GM18909 (cell line): ENCODE measurements at regions not wholly inside any gene's neighbourhood (a gene's known extent, or its start where the extent isn't known, plus 50 kb on each side); places are given as distances from the start of the nearest gene placed in this dataset.

Experiments
- ATAC-seq: cut with Tn5 transposase; IDR thresholded peaks from one replicate; pipeline ENCODE4 v1.9.1; 2021; ENCODE audit warnings: mild to moderate bottlenecking; ENCODE audit not compliant: unreplicated experiment, poor library complexity

DNA sequence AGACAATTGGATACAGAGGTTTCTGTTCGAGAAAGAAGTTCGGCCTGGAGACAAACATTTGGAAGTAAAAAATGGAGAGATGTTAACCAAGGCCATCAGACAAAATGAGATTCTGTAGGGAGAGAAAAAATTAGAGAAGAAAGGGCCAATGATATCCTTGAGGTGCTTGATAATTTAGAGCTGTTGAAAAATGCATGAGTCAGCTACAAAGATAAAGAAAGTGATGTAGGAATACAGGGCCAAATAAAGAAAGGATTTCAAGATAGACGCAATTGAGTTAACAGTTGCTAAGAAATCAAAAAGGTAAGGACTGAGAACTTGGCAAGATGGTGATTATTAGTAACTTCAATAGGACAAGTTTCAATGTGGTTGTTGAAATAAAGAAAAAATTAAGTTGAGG, 384.2 kb upstream of the SEMA3A start:
- ATAC-seq: no peak

DNA sequence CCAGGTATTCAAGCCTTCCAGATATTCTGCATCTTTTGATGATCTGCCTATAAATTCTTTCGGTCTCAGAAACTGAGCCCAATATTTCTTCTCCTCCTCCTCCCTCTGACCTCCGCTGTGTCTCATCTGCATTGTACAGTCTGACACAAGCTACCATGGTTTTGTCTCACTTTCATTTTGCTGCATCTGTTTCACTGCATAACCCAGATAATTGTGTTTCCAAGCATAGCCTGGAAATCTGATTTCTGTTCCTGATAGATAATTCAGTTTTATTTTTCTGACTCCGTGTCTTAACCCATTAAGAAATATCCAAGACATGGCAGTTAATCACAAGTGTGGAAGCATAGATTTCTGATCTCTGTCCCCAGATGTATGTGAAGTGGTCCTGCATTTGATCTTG, 374.2 kb upstream of the SEMA3A start:
- no peak for ATAC-seq

DNA sequence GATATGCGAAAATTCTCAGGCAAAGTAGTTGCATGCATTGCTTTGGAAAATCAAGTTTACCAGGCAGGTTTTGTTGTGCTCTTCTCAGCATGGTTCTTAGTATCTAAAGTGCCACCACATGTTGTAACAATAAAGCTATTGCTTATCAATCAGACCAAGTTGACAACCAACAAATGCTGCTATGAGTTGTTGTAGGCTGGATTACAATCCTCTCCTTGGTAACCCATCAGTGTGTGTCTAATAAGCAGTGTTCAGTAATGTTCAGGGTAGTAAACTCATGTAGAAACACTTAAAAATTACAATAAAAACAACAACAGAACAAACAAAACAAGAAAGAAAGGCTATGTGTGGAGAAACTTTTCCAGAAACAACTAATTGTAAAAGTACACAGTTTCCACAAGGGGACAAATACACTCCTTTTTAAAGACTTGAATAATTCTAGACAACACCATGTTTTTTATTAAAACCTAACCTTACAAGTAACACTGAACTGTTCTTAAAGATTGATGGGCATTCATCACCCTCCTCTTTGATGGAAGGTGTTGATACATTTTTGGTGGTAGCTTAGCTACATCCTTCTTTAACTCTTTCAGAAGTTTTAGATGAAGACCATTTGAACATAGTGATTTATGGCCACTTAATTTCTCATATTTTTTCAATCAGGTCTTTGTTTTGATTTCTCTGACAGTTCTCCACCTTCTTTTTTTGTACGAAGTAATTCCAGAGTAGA, 370.9 kb upstream of the SEMA3A start:
- no peak for ATAC-seq

DNA sequence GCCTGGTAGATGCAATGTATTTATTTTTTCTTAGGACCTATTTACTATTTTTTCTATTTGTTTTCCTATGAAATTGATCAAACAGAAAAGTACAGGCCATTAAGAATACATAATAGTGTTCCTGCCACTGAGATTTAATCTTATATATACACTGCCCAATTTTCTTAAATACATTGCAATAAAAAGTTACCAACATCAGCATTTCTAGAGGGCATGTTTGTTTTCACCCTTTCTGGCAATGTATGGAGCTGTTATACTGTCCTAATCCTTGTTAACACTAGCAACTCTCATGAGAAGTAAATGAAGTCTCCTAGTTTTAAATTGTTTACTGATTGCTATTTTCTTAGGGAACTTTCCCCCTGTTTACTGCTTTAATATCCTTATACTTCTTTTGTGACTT, 359.1 kb upstream of the SEMA3A start:
- no peak for ATAC-seq

DNA sequence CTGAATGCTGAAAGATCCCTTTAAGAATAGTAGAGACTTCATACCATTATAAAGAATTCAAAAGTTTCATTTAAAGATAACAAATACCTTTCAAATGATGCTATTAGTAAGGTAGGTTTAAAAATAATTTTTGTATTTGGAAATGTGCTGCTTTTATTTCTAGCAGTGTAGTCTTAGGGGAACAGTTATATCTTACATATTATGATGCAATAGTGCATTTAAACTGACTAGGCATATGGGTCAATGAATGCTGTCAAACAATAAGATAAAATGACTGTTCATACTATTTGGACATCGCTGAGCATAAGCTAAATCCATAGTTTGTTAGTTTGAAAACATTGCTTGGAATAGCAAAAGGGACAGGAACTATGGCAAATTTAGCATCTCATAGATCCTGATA, 354.8 kb upstream of the SEMA3A start:
- ATAC-seq: no peak

DNA sequence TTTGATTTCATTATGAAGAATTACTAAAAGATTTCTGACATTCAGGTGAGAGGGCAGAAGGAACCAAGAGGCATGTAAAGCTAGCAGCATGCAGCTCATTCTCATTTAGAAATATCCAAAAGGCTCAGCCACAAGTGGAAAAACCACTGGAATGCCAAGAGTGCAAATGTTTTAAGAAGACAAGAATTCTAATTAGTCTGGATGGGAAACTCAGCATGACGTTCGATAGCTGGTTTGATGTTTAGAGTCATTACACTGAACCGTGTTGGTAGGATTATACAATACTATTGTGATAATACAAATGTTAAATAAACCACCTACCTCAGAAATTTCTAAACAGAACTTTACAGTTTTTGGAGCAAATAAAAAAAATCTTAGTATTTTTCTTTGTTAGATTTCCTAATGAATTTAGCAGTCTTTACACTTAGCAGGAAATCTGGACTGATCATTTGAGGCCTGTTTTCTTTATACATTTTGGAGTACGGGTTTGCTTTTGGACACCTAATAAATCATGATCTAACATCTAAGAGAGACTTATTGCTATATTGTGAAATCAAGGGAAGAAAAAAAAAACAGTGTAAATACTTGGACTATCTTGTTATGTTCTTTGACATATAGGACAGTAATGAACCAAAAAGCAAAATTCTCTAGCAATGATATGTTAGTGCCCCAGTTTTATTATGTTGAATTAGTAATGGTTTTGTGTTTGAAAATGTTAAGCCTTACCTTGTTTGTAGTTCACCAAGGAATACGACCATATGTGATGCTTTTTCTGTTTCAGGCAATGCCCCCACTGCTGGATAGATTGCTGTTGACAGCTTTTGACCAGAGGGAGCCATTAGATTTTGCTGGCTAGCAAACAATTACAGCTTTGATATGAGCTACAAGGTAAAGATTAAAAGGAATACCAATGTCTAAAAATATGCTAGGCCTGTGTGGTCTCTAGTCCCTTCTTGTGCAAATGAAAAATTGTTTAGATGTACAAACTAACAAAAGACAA, 354.1 kb upstream of the SEMA3A start:
- no peak for ATAC-seq

DNA sequence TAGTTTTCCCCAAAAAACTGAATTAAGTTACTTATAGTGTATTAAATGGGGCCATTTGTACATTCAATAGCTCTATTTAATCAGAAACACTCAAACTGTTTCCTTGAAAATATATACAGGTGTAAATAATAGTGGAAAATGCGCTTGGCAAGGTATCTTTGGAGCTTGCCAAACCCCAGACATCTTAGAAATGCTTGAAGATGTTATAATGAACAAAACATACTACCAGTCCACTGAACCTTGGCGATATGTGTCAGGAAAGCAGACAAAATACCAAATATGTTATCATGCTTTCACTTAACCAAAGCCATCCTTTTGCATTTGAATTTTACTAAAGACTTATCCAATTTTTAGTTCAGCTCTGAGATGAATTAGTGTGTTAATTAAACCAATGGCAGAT, 352.7 kb upstream of the SEMA3A start:
- ATAC-seq: no peak

DNA sequence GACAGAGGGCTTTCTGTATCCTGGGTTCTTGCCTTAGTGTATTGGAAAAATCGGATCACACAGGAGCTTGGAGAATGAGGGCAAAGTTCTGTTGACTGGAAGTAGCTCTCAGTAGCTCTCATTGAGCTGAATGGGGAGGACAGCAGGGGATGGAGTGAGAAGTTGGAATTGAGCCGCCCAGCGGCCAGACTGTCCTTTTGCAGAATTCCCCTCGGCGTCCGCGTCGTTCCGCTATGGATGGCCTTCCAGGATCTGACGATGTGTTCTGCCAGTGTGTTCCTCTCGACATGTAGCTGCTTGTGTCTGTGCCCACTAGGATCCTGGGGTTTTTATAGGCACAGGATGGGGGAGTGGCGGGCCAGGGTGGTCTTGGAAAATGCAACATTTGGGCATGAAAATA, 351.8 kb upstream of the SEMA3A start:
- no peak for ATAC-seq

DNA sequence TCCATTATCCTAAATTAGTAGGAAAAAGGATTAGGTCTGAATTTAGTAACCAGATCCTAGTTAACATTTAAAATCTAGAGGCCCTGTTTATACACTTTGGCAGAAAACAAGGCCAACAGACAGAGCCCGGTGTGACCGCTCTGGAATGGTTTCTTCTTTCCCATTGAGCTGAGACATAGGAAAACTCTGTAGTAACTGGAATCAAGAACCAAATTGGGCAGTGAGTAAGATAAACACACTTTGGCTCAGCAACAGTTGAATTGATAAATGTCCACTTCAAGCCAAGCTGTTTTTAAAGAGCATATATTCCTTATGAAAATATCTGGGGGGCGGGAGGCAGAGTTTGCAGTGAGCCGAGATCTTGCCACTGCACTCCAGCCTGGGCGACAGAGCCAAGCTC, 343.7 kb upstream of the SEMA3A start:
- ATAC-seq: no peak

DNA sequence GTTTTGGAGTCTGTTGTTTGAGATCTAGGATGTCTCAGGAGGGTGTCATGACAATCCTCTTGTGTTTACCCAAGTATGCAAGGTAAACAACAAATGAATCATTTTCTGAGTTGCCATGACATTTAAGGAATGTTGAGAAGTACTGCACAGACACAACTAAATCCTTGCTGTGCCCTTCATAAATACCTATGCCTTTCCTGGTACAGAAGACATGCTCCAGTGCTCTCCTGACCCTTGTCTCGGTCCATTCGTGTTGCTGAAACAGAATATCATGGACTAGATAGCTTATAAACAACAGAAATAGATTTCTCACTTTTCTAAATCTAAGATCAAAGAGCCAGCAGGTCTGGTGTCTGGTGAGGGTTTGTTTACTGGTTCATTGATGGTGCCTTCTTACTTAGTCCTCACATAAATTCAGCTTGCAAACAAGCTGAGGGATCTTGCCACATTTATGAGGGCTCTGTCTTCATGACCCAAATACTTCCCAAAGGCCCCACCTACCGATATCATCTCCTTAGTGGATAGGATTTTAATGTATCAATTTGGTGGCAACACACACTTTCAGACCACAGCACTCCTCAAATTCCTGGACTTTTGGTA, 341.8 kb upstream of the SEMA3A start:
- ATAC-seq: no peak

DNA sequence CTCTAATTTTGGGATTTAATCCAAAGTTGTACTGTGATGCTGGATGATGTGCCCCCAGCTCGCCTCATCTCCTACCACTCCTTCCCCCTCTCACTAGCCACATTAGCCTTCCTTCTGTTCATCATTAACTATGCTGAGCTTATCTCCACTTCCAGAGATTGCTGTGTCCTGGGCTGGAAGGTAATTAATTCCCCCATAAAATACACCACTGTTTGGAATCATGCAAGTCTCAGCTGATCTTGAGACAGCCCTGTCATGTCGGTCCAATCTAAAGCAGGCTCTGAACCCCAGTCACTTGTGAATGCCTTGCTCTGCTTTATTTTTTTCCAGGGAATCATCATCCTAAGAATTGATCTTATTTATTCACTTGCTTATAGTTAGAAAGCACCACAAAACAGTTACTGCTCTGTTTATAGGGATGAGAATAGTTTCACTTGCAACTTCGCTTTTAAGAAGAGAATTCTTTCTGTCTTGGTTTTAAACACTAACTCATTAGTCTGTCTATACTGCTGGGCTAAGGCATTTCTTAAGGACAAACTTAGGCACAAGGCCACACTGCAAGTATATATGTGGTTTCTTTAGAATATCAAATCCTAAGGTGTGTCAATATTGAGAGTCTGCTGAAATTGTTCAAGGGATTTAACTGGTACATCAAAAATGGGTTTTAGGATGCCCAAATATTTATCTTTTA, 341.1 kb upstream of the SEMA3A start:
- ATAC-seq: no peak

DNA sequence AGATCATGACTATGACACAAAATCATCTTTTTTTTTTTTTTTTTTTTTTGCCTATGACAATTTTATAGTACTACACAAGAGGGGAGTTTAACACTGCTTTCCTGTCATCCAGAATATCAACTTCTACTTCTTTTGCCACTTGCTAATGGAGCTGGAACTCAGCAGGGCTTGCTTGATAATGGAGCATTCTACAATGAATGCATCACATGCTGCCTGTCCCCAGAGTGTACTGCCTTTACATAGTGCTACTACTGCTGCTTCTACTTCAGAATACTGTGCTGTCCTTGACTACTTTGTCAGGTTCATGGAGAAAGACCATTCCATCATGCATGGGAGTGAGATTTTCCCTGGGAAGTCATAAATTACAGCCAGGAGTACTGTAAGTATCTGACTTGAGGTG, 338.6 kb upstream of the SEMA3A start:
- ATAC-seq: no peak

DNA sequence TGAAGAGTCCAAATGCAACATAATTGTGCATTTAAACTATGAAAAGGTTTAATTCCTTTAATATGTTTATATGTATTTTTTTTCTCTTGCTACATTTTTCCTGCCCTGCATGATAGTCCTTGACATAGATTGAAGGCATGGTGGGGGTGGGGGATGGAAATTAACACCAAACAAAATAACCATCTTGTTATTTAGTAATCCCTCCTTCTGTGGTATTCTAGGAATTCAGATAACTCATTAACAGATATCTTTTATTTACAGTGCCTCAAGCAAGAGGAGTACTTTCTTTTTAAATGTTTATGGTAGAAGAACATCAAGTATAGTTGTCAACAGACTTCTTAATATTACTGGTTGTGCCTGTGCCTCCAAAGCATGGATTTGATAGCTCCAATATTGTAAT, 337.6 kb upstream of the SEMA3A start:
- ATAC-seq: no peak

DNA sequence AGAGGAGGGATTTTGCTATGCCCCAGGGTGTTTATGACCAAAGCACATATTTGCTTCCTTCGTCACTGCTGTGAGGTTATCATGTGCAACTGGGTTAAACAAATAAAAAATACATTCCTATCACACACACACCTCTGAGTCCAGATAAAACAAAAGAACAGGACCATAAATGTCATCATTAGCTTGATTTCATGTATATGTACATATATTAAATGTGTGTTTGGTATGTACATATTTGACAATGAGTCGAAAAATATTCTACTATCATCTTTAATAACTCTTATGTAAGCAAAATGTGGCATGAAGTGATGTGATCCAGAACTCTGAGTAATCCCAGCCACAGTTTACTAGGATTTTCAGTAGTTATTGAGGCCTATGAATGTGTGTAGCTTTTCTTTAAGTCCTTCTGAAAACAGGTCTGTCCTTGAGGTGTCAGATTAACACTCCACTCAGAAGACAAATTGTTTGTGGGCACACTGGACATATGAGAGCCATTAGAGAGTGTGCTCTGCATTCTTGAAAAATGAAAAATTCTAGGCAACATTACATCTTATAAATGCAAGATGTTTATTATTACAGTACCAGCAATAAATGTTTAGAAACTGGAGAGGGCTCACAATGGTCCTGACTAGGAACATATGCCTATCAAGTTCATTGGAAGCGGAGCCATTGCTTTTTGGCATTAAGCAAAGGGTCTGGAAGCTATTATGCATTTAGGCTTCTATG, 335.1 kb upstream of the SEMA3A start:
- no peak for ATAC-seq

DNA sequence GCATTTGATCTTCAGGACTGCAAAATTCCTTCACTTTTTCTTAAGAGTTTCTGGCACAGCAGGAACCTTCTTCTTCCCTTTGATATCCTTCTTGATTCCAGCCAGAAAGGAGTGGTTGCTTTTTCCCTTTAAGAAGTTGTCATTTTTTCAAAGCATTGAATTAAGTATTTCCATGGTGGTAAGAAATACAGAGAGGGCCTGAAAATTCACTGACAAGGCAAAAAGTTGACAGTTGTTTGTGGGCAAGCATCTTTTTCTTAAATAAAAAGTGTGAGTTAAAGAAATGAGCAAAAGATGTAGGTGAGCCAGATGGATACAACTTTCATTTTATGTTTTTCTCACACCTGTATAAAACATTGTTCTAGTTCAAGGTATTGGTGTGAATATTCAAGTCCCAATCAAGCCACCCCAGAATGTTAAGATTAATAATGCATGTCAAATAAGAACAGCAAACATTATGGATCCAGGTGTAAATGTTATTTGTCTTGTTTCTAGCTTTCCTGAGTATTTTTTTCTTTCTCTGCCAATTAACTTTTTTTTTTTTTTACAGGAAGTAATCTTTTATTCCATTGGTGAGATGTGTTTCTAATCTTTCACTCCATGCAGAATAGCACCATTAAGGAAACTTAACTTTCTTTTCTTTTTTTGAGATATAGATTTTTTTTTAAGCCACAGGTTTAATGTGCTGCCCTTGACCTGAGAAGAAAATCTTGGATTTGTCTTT, 334.3 kb upstream of the SEMA3A start:
- no peak for ATAC-seq

DNA sequence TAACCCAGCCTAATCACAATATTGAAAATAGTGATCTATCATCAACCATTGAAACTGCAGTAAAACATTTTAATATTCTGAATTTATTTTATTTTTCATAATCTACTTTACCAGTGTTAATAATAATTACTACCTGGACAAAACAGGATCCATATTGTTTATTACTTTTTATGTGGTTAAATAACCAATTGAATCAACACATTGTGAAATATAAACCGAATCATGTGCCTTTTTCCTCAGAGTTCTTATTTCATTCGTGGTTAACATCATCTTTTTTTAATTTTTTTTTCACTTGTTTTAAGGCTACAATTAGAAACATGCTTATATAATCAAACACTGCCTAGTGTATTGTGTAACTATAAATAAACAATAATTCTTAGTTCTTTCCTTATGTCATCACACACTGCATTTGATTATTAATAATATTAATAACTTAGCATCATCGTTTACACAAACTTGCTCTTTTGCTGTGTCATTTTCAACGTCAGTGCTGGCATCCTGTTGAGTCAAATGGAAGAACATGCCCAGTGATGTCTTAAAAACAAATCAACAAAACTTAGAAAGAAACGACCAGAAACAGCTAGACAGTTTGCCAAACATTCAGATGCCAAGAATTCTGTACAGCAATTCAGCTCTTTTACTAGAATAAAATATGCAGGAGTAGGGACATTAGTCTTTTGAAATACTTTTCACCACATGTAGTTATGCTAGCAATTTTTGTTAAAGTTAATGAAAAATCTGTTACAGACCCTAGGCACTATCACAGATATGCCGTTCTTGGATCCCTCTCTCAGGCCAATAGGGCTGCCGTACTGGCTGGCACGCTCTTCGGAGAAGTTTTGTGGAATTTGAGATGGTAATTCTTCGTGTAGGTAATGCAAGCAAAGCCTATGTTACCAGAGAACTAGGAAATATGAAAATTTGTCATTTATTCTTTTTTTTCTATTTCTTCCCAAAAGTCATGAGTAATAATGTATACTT, 330.4 kb upstream of the SEMA3A start:
- ATAC-seq: no peak

DNA sequence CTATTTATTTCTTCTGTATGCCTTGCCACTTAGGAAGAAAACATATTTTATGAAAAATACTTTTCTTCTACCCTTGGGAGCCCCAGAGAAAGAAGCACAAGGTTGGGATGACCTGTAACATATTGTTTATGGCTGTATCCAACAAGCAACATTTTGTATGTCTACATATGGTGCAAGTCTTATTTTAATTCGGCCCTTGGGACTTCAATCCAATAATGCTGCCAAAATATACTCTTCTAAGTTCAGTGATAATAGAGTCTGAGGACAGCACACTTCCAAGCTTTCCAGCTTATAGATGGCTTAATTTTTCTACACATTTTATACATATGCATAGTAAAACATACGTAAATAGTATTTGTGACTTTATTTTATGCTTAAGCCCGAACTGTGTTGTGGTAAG, 318.5 kb upstream of the SEMA3A start:
- no peak for ATAC-seq

DNA sequence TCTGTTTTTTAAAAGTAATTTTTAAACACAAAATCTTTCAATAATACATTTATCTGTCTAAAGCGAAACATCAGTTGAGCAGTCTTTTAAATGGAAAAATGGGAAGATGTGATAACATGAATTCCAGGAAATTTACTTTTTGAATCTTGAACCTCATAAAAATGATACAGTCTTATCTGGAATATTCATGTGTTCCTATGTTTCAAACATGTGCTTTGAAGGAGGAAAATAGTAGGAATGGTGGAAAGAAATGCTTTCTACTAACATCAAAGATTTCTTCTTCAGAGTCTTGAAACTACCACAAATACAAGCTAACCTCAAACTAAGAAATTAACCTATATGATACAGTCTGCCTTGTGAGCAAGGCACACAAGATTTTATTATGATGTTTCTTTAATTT, 317.5 kb upstream of the SEMA3A start:
- ATAC-seq: no peak
